IgD-negative memory B cell (primary cell): ENCODE measurements at regions not wholly inside any gene's neighbourhood (a gene's known extent, or its start where the extent isn't known, plus 50 kb on each side); places are given as distances from the start of the nearest gene placed in this dataset.
"Not testable (repeated sequence)": the region's sequence is repeated elsewhere in the genome, so short reads cannot be mapped to it uniquely, and the experiment has no call there.

Source experiments
- H3K27ac Mint-ChIP-seq, 3 donors: one replicate each; pipeline ENCODE4 v1.8.0; 2020 to 2022; ENCODE audit warnings: mild to moderate bottlenecking in 3 of 3, mixed read lengths in 3 of 3, moderate library complexity in 1 of 3
- H3K27me3 Mint-ChIP-seq: one replicate; pipeline ENCODE4 v1.8.0; 2021; ENCODE audit warnings: mixed read lengths
- H3K36me3 Mint-ChIP-seq: one replicate; pipeline ENCODE4 v1.8.0; 2020; ENCODE audit warnings: mild to moderate bottlenecking, mixed read lengths
- H3K4me1 Mint-ChIP-seq, 3 donors: one replicate each; pipeline ENCODE4 v1.8.0; 2020 to 2022; ENCODE audit warnings: mixed read lengths in 3 of 3, mild to moderate bottlenecking in 1 of 3
- H3K4me3 Mint-ChIP-seq, 4 donors: one replicate each; pipeline ENCODE4 v1.8.0; 2020 to 2022; ENCODE audit warnings: mild to moderate bottlenecking in 4 of 4, mixed read lengths in 4 of 4, moderate library complexity in 3 of 4
- H3K9me3 Mint-ChIP-seq, 3 donors: one replicate each; pipeline ENCODE4 v1.8.0; 2020 to 2021; ENCODE audit warnings: mixed read lengths in 3 of 3, mild to moderate bottlenecking in 1 of 3

DNA sequence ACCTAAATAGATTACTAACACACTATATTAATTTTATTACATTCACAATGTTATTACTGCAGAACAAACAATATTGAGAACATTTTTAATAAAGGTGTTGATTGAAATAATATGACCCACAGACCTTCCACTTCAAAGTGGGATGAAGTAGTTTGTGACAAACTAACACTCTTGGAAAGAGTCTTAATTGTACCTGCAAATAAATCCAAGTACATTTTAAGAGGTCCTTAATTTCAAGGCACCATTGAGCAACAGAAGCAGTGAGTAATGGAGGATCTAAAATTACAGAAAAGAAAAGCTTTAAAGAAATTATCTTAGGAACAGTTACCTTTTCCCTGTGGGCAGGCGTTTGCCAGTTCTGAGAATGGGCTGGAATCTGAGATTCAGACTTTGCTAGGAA is 140.2 kb downstream of the MMUT start:
- peaks cover 0 to 2% (median 0%) of the 10 kb centered on the region in 3 donors for H3K9me3 Mint-ChIP-seq
- H3K4me1 Mint-ChIP-seq = no peaks in the 10 kb centered on the region
- peaks cover 1% of the 10 kb centered on the region for H3K36me3 Mint-ChIP-seq
- H3K27ac Mint-ChIP-seq = no peak overlapping the region
- H3K27me3 Mint-ChIP-seq = no peaks in the 10 kb centered on the region
- no peak overlapping the region for H3K4me3 Mint-ChIP-seq

- no peaks in the 10 kb centered on the region for H3K27me3 Mint-ChIP-seq
- H3K4me1 Mint-ChIP-seq = no peaks in the 10 kb centered on the region
- H3K9me3 Mint-ChIP-seq = peaks cover 0 to 2% (median 0%) of the 10 kb centered on the region in 3 donors
- no peak overlapping the region for H3K4me3 Mint-ChIP-seq
- H3K36me3 Mint-ChIP-seq = peaks cover 1% of the 10 kb centered on the region
- no peak overlapping the region for H3K27ac Mint-ChIP-seq
Measured at GRCh38 chr6:49321561-49322072, 141.4 kb downstream of the MMUT start.

- no peaks in the 10 kb centered on the region for H3K36me3 Mint-ChIP-seq
- H3K4me1 Mint-ChIP-seq = no peaks in the 10 kb centered on the region
- H3K9me3 Mint-ChIP-seq = peaks cover 0 to 7% (median 3%) of the 10 kb centered on the region in 3 donors
- no peak overlapping the region for H3K4me3 Mint-ChIP-seq
- no peaks in the 10 kb centered on the region for H3K27me3 Mint-ChIP-seq
- H3K27ac Mint-ChIP-seq = no peak overlapping the region
Measured at GRCh38 chr6:49305010-49305409, 158.0 kb downstream of the MMUT start.

DNA sequence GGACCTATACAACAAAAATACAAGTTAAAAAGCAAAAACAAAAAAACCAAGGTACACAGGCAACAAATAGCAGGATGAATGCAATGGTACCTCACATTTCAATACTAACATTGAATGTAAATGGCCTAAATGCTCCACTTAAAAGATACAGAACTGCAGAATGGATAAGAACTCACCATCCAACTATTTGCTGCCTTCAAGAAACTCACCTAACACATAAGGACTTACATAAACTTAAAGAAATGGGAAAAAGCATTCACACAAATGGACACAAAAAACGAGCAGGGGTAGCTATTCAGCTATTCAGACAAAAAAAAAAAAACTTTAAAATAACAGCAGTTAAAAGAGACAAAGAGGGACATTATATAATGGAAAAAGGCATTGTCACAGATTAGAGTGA is 158.7 kb downstream of the MMUT start:
- not testable (repeated sequence) for H3K4me1 Mint-ChIP-seq, H3K9me3 Mint-ChIP-seq, H3K27me3 Mint-ChIP-seq, H3K27ac Mint-ChIP-seq, H3K36me3 Mint-ChIP-seq, H3K4me3 Mint-ChIP-seq

- Mint-ChIP-seq H3K4me1 (no peaks in the 10 kb centered on the region), H3K27me3 (no peaks in the 10 kb centered on the region), H3K4me3 (no peak overlapping the region), H3K9me3 (peaks cover 0 to 5% (median 4%) of the 10 kb centered on the region in 3 donors), H3K36me3 (no peaks in the 10 kb centered on the region), H3K27ac (no peak overlapping the region)
Measured at GRCh38 chr6:49300911-49301310, 162.1 kb downstream of the MMUT start.

GRCh38 chr6:49300443-49300842 is 162.6 kb downstream of the MMUT start:
- no peaks in the 10 kb centered on the region for H3K27me3 Mint-ChIP-seq
- no peak overlapping the region for H3K27ac Mint-ChIP-seq
- H3K4me3 Mint-ChIP-seq = no peak overlapping the region
- H3K36me3 Mint-ChIP-seq = no peaks in the 10 kb centered on the region
- H3K9me3 Mint-ChIP-seq = peaks cover 0 to 5% (median 4%) of the 10 kb centered on the region in 3 donors
- H3K4me1 Mint-ChIP-seq = no peaks in the 10 kb centered on the region

DNA sequence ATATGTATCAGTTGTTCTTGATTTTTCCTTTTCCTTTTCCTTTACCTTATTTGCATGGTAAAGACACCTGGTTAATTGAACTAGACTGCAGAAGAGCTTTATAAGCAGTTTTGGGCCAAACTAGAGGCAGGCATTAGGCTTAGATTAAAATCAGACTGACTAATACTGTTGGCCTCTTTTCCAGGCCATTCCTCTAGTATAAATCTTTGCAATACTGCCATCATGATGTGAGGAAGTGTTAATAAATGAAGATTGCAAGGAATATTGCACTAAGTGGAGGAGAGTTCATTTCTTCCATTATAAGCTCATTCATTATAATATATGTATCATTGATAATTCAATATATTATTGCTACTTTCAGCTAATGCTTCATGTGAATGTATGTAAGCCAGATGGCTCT is 163.8 kb downstream of the MMUT start:
- no peaks in the 10 kb centered on the region for H3K27me3 Mint-ChIP-seq
- H3K36me3 Mint-ChIP-seq = no peaks in the 10 kb centered on the region
- H3K9me3 Mint-ChIP-seq = peaks cover 0 to 5% (median 4%) of the 10 kb centered on the region in 3 donors
- H3K4me3 Mint-ChIP-seq = no peak overlapping the region
- H3K4me1 Mint-ChIP-seq = no peaks in the 10 kb centered on the region
- H3K27ac Mint-ChIP-seq = no peak overlapping the region

GRCh38 chr6:49284180-49284579 is 178.9 kb downstream of the MMUT start:
- Mint-ChIP-seq H3K27me3 (peaks cover 1% of the 10 kb centered on the region), H3K27ac (no peak overlapping the region), H3K4me1 (no peaks in the 10 kb centered on the region), H3K4me3 (no peak overlapping the region), H3K9me3 (peaks cover 0 to 6% (median 3%) of the 10 kb centered on the region in 3 donors), H3K36me3 (no peaks in the 10 kb centered on the region)

DNA sequence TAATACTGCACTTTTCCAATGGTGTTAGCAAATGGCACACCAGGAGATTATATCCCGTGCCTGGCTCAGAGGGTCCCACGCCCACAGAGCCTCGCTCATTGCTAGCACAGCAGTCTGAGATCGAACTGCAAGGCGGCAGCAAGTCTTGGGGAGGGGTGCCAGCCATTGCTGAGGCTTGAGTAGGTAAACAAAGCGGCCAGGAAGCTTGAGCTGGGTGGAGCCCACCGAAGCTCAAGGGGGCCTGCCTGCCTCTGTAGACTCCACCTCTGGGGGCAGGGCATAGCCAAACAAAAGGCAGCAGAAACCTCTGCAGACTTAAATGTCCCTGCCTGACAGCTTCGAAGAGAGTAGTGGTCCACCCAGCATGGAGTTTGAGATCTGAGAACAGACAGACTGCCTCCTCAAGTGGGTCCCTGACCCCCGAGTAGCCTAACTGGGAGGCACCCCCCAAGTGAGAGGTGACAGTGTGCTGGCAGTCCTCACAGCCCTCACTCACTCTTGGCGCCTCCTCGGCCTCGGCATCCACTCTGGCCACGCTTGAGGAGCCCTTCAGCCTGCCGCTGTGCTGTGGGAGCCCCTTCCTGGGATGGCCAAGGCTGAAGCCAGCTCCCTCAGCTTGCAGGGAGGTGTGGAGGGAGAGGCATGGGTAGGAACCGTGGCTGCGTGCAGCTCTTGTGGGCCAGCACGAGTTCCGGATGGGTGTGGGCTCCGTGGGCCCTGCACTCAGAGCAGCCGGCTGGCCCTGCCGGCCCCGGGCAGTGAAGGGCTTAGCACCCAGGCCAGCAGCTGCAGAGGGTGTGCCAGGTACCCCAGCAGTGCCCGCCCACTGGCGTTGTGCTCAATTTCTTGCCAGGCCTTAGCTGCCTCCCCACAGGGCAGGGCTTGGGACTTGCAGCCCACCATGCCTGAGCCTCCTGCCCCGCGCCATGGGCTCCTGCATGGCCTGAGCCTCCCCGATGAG is 188.0 kb downstream of the MMUT start:
- not testable (repeated sequence) for H3K4me1 Mint-ChIP-seq, H3K36me3 Mint-ChIP-seq, H3K4me3 Mint-ChIP-seq, H3K27me3 Mint-ChIP-seq
- H3K9me3 Mint-ChIP-seq = peaks cover 0 to 11% (median 10%) of the 10 kb centered on the region in 3 donors
- H3K27ac Mint-ChIP-seq = peak overlapping the region in 1 of 3 donors; percentile 48

GRCh38 chr6:49269190-49269589 is 193.9 kb downstream of the MMUT start:
- H3K27me3 Mint-ChIP-seq = no peaks in the 10 kb centered on the region
- H3K4me3 Mint-ChIP-seq = no peak overlapping the region
- H3K27ac Mint-ChIP-seq = no peak overlapping the region

DNA sequence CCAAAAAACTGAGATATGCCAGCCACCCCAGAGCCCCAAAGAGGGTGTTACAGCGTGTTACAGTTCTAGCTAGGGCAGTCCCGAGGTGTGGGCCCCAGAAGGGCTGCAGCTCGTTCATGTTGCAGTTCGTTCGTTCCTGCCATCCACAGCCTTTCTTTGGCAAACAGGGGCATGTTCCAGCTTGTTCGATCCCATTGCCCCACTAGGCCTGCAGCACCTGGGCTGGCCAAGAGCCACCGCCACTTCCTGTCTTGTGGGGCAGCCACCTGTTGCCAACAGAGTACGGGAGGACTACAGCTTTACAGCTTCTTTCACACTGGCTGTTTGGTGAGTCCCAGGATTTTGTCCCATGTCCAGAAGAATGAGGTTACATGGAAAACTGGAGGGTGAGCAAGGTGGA is 198.1 kb downstream of the MMUT start:
- H3K4me1 Mint-ChIP-seq = no peaks in the 10 kb centered on the region
- H3K27me3 Mint-ChIP-seq = no peaks in the 10 kb centered on the region
- H3K36me3 Mint-ChIP-seq = no peaks in the 10 kb centered on the region
- no peak overlapping the region for H3K27ac Mint-ChIP-seq
- peaks cover 0 to 3% (median 0%) of the 10 kb centered on the region in 3 donors for H3K9me3 Mint-ChIP-seq
- H3K4me3 Mint-ChIP-seq = no peak overlapping the region

More at GRCh38 chr6:49269190-49269589, 193.9 kb downstream of the MMUT start:
- no peaks in the 10 kb centered on the region for H3K4me1 Mint-ChIP-seq
- no peaks in the 10 kb centered on the region for H3K36me3 Mint-ChIP-seq
- H3K9me3 Mint-ChIP-seq = peaks cover 1 to 5% (median 4%) of the 10 kb centered on the region in 3 donors

GRCh38 chr6:49264496-49264895 is 198.6 kb downstream of the MMUT start:
- peaks cover 0 to 3% (median 0%) of the 10 kb centered on the region in 3 donors for H3K9me3 Mint-ChIP-seq
- no peaks in the 10 kb centered on the region for H3K4me1 Mint-ChIP-seq
- no peak overlapping the region for H3K27ac Mint-ChIP-seq
- no peaks in the 10 kb centered on the region for H3K36me3 Mint-ChIP-seq
- no peaks in the 10 kb centered on the region for H3K27me3 Mint-ChIP-seq
- no peak overlapping the region for H3K4me3 Mint-ChIP-seq

DNA sequence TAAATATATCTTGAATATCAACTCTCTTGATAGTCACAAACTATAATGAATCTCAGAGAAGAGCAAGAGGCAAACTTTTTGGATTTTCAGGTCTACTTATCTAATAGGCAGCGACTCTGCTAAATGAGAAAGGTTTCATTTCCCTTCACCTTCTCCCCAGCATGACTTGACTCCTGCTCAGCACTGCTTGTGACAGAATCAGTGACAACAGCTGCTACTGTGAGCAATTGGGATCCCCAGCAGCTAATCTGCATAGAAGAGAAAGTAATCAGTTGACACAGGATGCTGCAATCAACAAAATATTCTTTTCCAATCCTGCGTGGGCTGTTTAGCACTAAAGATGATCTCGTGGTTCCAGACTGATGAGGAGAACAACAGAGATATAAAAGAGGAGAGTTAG is 205.5 kb downstream of the MMUT start:
- Mint-ChIP-seq H3K27ac (no peak overlapping the region), H3K4me1 (no peaks in the 10 kb centered on the region)

DNA sequence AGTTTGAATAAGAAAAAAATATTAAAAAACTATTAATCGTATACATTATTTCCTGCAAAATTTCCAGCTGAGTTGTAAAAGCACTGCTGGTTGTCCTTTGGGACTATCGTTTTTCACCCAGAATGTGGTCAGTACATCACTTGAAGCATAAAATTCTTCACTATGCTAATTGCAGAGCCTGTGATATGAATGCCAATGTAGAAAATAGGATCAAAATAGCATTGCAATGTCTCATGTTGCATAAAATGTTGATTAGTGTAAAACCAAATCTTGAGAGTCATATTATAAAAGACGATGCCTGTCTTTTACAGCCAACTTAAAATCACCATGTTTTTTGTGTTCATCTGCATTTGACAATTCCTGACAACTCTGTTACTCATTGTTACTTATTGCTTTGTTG is 207.7 kb downstream of the MMUT start:
- no peaks in the 10 kb centered on the region for H3K36me3 Mint-ChIP-seq
- no peak overlapping the region for H3K27ac Mint-ChIP-seq
- H3K9me3 Mint-ChIP-seq = peaks cover 4 to 14% (median 8%) of the 10 kb centered on the region in 3 donors
- H3K4me3 Mint-ChIP-seq = no peak overlapping the region
- no peaks in the 10 kb centered on the region for H3K4me1 Mint-ChIP-seq
- no peaks in the 10 kb centered on the region for H3K27me3 Mint-ChIP-seq

More for the DNA sequence above, 205.5 kb downstream of the MMUT start:
- peaks cover 4 to 8% (median 6%) of the 10 kb centered on the region in 3 donors for H3K9me3 Mint-ChIP-seq
- no peaks in the 10 kb centered on the region for H3K27me3 Mint-ChIP-seq
- no peaks in the 10 kb centered on the region for H3K36me3 Mint-ChIP-seq
- no peak overlapping the region for H3K4me3 Mint-ChIP-seq

- H3K27ac Mint-ChIP-seq = no peak overlapping the region
- H3K4me1 Mint-ChIP-seq = no peaks in the 10 kb centered on the region
- H3K36me3 Mint-ChIP-seq = no peaks in the 10 kb centered on the region
- H3K27me3 Mint-ChIP-seq = no peaks in the 10 kb centered on the region
- no peak overlapping the region for H3K4me3 Mint-ChIP-seq
- H3K9me3 Mint-ChIP-seq = peaks cover 4 to 14% (median 8%) of the 10 kb centered on the region in 3 donors
Measured at GRCh38 chr6:49252901-49253300, 210.2 kb downstream of the MMUT start.

DNA sequence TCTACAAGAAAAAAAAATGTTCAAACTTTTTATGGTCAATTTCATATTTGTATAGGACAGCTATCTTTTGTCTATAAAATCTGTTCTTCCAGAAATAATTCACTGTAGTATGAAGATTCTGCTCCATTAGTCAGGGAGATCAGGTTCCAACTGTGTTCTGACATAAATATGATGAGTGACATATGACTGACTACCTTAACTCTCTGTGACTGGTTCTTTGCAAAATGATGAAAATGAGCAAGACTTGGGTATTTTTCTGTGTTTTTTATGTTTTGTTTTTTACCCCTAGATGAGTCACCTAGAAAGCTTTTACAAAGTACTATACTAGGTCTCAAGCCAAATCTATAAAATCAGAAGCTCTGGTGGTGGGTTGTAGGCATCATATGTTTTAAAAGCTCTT is 229.6 kb downstream of the MMUT start:
- no peak overlapping the region for H3K4me3 Mint-ChIP-seq
- H3K9me3 Mint-ChIP-seq = peaks cover 0 to 23% (median 8%) of the 10 kb centered on the region in 3 donors
- H3K36me3 Mint-ChIP-seq = no peaks in the 10 kb centered on the region
- H3K4me1 Mint-ChIP-seq = no peaks in the 10 kb centered on the region
- H3K27ac Mint-ChIP-seq = no peak overlapping the region
- no peaks in the 10 kb centered on the region for H3K27me3 Mint-ChIP-seq
